ENCODE measurements at regions not wholly inside any gene's neighbourhood (a gene's known extent, or its start where the extent isn't known, plus 50 kb on each side); places are given as distances from the start of the nearest gene placed in this dataset.

- Histone ChIP-seq H3K36me3 (no peaks in the 10 kb centered on the region), H3K4me3 (no peak overlapping the region), H3K27ac (no peak overlapping the region), H3K4me1 (peaks cover 13 to 33% (median 17%) of the 10 kb centered on the region in 4 donors), H3K9me3 (no peaks in the 10 kb centered on the region), H3K27me3 (no peaks in the 10 kb centered on the region)
- TF ChIP-seq EP300 (IDR thresholded peaks at IDR 0.05), result no peak
- TF ChIP-seq POLR2AphosphoS5 (IDR thresholded peaks at IDR 0.05), result no peak
- no peak for TF ChIP-seq CTCF (IDR thresholded peaks at IDR 0.05)
- no peak for TF ChIP-seq POLR2A (IDR thresholded peaks at IDR 0.05)
- 79 to 97% (median 94%) methylated on average over 2 of the region's 2 CpGs for WGBS, 5 donors
- DNase-seq, result no peak
- intact Hi-C loops (cut with DNase I; ENCODE audit: low total_unique reads), result no loop called here
These were observed 59.3 kb upstream of the ATP1A1 start for GRCh38 chr1:116313776-116314175.

DNA sequence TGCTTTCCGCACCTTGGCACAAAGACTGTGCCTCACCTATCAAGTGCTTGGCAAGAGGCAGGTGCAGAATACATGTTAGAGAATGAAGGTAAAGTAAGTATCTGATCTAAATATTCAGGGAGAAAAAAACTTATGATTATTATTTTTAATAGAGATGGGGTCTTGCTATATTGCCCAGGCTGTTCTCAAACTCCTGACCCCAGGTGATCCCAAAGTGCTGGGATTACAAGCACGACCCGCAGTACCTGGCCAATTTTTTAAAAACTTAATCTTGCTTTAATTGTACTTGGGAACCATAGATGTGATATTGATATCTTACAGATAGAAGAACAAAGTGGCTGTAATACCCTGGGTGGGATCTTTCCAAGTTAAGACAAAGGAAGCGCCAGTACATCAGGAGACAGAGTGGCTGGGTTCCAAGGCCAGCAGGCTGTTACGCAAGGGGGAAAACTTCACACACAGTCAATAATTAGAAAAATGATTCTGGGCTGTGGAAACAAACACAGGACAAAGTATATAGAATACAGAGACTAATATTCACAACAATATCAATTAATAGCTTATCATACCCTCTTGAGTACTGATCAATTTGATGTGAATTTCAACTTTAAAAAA lies 58.6 kb upstream of the ATP1A1 start:
- 58 to 76% (median 69%) methylated on average over 5 of the region's 5 CpGs for WGBS, 5 donors
- Histone ChIP-seq H3K4me3 (no peak overlapping the region), H3K36me3 (no peaks in the 10 kb centered on the region), H3K27me3 (no peaks in the 10 kb centered on the region), H3K9me3 (no peaks in the 10 kb centered on the region), H3K27ac (no peak overlapping the region), H3K4me1 (peaks cover 13 to 30% (median 17%) of the 10 kb centered on the region in 4 donors)
- no peak for DNase-seq
- TF ChIP-seq EP300 (IDR thresholded peaks at IDR 0.05) (no peak), POLR2A (IDR thresholded peaks at IDR 0.05) (no peak), CTCF (IDR thresholded peaks at IDR 0.05) (no peak), POLR2AphosphoS5 (IDR thresholded peaks at IDR 0.05) (no peak)
- intact Hi-C loops (cut with DNase I; ENCODE audit: low total_unique reads), result no loop called here

DNA sequence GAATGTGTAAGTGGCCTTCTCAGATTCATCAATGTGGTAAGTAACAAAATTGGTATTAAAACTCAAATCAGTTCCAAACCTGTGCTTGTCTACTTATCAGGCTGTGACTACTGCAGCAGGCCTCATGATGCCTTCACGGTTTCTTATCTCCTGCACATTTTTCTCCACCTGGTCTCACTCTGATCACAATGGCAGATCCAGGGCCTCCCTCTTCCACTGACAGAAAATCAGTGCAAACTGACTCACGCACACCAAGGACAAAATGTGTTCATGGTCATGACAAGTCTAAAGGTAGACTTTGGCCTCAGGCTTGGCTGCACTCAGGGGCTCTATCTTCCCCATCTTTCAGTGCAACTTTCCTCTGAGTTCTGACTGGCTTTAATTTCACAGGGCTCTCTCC lies 56.7 kb upstream of the ATP1A1 start:
- peak in 1 of 2 donors; percentile 28 for DNase-seq
- Histone ChIP-seq H3K27me3 (no peaks in the 10 kb centered on the region), H3K4me1 (peaks cover 12 to 18% (median 17%) of the 10 kb centered on the region in 4 donors), H3K9me3 (no peaks in the 10 kb centered on the region), H3K27ac (no peak overlapping the region), H3K36me3 (no peaks in the 10 kb centered on the region), H3K4me3 (no peak overlapping the region)
- no peak for TF ChIP-seq POLR2A (IDR thresholded peaks at IDR 0.05)
- TF ChIP-seq EP300 (IDR thresholded peaks at IDR 0.05), result no peak
- TF ChIP-seq CTCF (IDR thresholded peaks at IDR 0.05), result no peak
- TF ChIP-seq POLR2AphosphoS5 (IDR thresholded peaks at IDR 0.05), result no peak
- WGBS, 5 donors, result 37 to 49% (median 47%) methylated on average over 2 of the region's 2 CpGs
- intact Hi-C loops (cut with DNase I; ENCODE audit: low total_unique reads), result no loop called here

GRCh38 chr1:116318897-116319296 lies 54.1 kb upstream of the ATP1A1 start:
- Histone ChIP-seq H3K4me3 (no peak overlapping the region), H3K27ac (no peak overlapping the region), H3K36me3 (no peaks in the 10 kb centered on the region), H3K9me3 (no peaks in the 10 kb centered on the region), H3K27me3 (no peaks in the 10 kb centered on the region), H3K4me1 (peaks cover 5 to 28% (median 26%) of the 10 kb centered on the region in 4 donors)
- peak in 1 of 2 donors; percentile 73 for DNase-seq
- TF ChIP-seq POLR2A (IDR thresholded peaks at IDR 0.05), result no peak
- no peak for TF ChIP-seq POLR2AphosphoS5 (IDR thresholded peaks at IDR 0.05)
- TF ChIP-seq EP300 (IDR thresholded peaks at IDR 0.05), result no peak
- TF ChIP-seq CTCF (IDR thresholded peaks at IDR 0.05), result no peak
- intact Hi-C loops (cut with DNase I; ENCODE audit: low total_unique reads), result no loop called here
- WGBS, 5 donors, result 35 to 51% (median 39%) methylated on average over 9 of the region's 9 CpGs
